GM21723 (cell line): ENCODE measurements at regions not wholly inside any gene's neighbourhood (a gene's known extent, or its start where the extent isn't known, plus 50 kb on each side); places are given as distances from the start of the nearest gene placed in this dataset.
"Not testable (repeated sequence)": the region's sequence is repeated elsewhere in the genome, so short reads cannot be mapped to it uniquely, and the experiment has no call there.

ENCODE experiments used
- ATAC-seq: cut with Tn5 transposase; IDR thresholded peaks from one replicate; pipeline ENCODE4 v1.9.1; 2021; ENCODE audit warnings: mild to moderate bottlenecking, moderate library complexity; ENCODE audit not compliant: unreplicated experiment

DNA sequence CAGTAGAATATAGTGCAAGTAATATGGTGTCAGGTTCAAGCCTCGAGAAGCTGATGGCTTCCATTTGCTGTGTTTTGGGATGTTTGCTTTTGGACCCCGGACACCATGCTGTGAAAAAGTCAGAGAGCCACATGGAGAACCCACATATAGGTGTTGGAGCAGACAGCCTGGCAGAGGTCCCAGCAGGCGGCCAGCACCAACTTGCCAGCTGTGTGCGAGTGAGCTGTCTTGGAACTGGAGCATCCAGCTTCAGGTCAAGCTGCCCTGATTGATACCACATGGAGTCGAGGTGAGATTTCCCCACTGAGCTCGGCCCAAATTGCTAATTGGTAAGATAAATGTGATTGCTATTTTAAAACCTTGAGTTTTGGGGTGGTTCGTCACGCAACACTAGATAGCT, 185.7 kb upstream of the TBL1XR1 start:
- ATAC-seq, result no peak

DNA sequence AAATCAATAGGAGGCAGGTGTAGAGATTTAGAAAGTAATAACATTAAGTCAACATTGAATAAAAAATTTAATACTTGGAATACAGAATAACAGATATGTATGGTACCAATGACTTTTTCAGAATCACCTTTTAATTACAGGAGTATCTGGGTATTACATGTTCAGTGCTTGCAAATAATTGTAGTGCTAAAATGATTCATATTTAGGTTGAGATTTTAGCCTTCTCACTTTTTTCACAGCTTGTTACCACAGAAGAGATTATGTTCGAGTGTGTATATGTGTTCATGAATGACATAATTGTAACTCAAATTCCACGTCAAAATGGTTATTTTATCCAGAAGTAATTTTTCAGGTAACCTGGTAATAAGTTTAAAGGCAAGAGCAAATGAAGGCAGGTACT, 187.9 kb upstream of the TBL1XR1 start:
- ATAC-seq, result no peak

DNA sequence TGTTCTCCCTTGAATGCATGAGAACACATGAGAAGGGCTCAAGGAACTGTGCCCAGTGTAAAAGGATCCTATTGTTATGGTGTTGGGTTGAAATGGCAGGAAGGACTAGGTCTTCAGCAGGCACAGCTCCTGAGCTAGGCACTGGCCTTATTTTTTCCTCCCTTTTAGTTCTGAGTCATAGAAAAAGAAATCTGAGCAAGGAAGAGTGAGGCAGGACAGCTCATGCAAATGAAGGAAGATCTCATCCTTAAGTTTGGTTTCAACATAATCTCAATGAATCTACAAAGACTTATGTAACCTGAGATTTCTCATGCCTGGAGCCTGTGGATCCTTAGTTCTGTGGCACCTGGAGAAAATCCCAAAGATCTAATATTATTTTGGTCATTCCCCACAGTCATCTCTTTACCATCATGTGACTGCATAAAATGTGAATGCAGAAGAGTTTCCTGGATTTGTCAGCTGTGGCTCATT, 188.6 kb upstream of the TBL1XR1 start:
- ATAC-seq, result no peak

DNA sequence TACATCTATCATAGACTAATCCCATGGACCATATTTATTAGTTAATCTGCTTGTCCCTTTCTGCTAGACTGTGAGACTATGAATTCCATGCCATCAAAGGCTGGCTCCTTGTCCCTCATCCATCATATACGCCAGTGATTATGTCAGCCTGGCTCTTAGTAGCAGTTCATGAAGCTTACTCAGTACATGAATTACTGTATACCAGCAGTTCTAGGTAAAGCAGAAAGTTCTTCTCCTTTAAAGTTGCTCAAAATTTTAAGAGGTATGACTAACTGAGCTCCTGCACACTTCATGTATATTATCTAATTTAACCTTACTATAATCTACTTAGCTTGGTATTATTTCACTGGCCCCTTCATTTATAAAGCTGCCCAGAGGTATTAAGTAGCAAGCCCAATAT, 190.9 kb upstream of the TBL1XR1 start:
- no peak for ATAC-seq

DNA sequence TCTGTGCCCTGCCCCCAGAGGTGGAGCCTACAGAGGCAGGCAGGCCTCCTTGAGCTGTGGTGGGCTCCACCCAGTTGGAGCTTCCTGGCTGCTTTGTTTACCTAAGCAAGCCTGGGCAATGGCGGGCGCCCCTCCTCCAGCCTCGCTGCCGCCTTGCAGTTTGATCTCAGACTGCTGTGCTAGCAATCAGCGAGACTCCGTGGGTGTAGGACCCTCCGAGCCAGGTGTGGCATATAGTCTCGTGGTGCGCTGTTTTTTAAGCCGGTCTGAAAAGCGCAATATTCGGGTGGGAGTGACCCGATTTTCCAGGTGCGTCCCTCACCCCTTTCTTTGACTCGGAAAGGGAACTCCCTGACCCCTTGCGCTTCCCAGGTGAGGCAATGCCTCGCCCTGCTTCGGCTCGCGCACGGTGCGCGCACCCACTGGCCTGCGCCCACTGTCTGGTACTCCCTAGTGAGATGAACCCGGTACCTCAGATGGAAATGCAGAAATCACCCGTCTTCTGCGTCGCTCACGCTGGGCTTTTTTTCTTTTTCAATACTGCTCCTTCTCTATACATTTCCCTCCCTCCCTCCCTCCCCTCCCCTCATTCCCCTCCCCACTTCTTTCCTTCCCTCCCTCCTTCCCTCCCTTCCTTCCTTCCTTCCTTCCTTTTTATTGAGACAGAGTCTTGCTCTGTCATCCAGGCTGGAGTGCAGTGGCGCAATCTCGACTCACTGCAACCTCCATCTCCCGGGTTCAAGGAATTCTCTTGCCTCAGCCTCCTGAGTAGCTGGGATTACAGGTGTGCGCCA, 197.1 kb upstream of the TBL1XR1 start:
- not testable (repeated sequence) for ATAC-seq

DNA sequence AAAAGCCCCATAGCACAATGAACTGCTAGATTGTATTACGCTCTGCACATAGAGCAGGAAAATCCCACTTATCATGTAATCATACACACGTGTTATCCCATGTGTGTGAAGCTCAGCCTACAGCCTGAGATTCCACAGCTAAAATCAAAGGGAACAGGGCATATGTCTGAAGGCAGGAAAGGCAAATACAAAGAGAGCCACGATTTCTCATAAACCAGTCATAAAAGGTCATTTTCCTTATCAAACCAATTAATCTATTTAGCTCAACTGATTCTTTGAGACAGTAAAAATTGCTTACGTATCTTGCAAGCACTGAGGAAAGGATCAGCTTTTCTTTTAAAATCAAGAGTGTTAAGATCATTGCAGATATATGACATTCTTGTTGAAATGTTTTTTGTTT, 199.5 kb upstream of the TBL1XR1 start:
- ATAC-seq, result no peak

DNA sequence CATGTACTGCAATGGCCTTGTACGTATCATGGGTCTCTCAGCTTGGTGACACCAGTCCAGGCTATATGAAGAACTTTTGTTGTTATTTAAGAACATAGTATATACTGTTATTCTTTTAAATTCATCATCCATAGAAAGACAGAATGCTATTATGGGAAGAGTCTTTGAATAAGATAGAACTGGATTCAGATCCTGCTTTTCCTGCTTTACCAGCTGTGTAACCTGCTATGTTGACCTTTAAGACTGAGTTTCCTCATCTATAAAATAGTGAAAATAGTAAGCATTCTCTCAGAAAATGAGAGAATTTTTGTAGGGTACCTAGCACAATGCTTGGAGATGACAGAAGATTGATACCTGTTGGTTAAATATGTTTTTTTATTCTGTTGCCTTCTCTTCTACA, 204.1 kb upstream of the TBL1XR1 start:
- ATAC-seq, result no peak

DNA sequence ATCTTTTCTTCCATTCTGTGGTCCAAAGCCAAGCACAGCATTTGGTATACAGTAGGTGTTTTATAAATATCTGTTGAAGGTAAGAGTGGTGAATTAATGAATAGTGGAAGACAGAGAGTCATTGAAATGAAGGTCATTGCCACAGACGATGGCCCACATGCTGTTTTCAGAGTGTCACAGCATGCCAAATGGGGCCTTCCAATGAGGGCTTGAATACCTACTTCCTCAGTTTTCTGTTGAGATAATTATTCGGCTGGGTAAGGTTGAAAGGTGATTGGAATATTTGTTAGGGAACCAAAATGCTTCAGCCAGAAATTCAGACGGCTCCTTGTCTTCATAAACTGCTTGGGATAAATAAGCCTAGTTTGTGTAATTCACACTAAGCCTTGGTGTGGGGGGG, 205.3 kb upstream of the TBL1XR1 start:
- ATAC-seq, result no peak

DNA sequence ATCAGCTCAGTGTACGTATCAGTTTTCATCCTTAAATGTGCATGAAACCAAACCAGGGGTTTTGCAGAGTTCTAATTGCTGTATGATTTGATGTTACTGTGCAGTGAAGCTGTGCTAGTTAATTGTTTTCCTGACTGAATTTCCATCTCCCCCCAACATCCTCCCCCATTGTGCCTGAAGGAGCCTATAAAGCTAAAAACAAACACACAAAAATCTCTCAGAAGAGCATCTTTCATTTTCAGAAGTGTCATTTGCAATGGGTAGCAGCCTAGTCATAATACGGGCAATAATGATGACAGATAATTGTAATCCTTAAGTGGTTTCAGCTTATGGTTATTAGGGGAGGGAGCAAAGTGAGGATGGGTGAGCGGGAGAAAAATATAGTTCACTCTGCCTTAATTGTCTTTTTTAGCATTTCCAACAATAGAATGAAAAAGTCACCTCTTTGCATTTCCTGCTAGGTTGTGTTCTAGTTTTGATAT, 207.9 kb upstream of the TBL1XR1 start:
- ATAC-seq, result no peak

DNA sequence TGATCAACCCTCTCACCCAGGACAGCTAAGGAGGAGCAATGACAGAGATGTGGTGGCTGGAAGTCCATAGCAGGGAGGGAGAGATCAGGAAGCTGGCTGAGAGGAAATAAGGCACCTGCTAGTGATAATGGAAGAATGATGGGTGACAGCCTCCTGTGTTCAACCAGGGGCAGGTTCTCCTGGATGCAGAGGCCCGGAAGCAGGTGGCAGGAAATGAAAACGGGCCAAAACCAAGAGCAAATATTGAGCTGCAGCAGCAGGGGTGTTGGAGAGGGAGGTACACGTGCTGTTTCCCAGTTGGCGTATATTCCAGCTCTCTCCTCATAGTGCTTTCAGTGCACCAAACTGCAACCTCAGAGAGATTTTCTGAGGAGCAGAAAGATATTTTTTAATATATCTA, 213.4 kb upstream of the TBL1XR1 start:
- ATAC-seq, result no peak

DNA sequence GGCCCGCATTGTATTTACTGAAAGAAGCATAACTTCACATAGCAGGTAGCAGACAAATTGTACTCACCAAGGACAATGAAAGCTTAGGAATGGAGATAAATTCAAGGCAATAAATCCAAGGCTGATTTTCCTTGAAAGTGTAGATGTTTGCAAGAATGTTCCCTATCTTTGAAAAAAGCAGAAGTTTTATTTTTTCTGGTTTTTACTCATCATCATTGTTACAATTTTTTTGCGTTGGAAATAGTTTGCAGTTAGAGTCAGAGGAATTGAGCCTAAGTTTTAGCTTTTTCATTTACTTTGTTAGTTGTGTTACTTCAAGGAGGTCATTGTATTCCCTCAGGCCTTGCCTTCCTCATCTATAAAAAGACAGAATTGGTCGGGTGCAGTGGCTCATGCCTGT, 213.9 kb upstream of the TBL1XR1 start:
- no peak for ATAC-seq

DNA sequence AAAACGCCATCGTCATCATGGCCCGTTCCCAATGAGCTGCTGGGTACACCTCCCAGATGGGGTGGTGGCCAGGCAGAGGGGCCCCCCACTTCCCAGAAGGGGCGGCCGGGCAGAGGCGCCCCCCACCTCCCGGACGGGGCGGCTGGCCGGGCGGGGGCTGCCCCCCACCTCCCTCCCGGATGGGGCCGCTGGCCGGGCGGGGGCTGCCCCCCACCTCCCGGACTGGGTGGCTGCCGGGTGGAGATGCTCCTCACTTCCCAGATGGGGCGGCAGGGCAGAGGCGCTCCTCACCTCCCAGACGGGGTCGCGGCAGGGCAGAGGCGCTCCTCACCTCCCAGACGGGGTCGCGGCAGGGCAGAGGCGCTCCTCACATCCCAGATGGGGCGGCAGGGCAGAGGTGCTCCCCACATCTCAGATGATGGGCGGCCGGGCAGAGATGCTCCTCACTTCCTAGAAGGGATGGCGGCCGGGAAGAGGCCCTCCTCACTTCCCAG, 215.4 kb upstream of the TBL1XR1 start:
- not testable (repeated sequence) for ATAC-seq

DNA sequence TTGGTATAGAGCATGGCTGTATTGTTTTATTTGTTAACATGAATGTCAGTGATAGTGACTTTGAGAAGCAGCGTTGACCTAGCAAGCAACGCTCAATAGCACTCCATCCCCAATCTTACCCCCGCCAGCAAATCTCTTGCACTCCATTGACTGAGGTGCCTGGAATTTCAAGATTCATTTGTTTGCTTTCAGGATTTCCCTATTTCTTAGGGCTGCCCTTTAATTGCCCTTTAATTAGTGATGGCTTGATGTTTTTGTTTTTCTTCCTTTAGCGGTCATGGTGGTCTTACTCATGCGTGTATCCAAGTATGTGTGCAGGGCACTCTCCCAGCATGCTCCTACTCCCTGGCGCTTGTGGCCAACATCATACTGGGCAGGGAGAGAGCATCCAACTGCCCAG, 216.8 kb upstream of the TBL1XR1 start:
- ATAC-seq, result no peak

DNA sequence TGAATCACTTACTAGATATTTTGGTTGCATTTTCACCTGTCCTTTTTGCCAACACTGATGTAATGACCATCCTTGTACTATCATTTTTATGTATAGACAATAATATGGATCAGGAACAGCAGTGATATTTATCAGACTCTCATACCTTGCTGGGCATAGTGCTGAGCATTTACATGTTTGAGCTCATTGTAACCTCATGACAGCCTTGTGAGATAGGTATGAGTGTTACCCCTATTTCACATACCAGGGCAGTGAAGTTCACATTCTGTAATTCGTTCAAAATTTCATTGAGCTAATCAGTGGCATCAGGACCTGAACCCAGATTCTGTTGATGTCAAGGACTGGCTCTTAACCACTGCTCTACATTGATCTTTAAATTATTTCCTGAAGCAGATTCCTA, 221.5 kb upstream of the TBL1XR1 start:
- no peak for ATAC-seq

DNA sequence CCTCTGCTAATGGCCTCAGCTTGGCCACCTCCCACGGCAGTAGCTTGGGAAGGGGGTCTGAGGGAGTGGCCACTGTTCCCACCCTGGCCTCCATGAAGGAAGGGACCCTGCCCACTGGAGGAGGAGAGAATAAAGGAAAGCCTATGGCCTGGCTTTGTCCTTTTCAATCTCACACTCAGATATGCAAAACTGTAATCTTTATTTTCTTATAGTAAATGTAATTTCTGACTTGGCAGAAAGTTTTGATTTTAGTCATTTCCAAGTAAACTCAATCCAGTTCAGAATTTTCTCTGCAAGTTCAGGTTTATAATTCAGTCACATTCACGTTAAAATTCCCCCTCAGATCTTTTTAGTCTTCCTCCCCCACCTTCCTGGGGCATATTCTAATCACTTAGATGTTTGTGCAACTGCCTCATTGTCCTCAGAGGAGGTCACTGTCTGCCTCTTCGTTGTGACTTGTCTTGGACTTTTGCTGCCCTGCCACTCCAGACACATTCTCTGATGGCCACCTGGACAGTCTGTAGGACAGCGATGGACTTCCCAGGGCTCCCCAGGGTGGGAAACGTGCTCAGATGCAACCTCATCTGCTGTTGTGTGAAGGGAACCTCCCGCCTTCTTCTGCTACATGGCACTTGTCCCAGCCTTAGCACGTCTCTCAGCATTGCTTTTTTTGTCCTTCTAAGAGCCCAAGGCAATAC, 222.8 kb upstream of the TBL1XR1 start:
- ATAC-seq, result peak; percentile 60

DNA sequence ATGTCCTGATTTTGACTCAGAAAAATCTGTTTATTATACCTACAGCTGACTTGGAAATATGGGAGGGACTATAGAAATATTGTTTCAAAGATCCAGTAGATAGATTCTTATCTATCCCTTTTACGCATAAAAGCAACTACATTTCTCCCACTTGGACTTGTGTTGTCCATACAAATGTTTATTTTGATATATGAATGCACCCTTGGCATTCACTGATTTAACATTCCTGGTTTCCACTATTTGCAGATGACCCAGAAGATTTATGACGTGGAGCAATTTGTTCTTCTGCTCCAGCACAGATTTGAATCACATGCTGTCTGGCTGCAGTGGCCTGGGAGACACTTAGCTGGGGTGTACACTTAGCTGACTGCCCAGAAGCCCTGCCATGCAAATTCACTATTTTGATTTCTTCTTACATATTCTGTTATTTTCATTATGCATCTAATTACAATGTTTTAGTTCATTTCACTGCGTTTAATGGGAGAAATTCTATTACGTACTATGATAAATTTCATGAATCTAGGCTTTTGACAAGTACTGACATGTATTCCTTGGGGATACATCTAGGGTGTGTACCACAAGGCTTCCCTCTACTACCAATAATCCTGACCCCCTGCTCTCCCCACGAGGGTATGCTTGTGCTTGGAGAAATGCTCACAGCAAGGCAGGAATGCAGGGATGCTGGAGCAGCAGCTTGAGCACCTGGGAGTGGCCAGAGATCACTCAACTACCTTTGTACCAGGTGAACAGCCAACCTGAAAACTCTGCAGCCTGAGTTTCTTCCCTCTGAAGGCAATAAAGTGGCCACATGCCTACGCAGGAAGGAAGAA, 223.6 kb upstream of the TBL1XR1 start:
- no peak for ATAC-seq

DNA sequence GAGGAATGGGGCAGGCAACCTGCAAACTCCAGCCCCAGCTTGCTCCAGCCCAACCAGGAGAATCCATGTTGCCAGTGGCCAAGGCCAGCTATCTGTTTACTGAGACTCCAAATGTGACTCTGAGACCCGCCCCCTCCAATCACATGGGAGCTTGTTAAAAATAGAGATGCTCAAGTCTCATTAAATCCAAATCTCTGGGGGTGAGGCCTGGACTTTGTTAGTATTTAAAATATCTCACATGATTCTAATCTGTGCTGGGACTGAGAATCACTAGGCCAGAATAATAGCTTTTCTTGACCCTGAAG, 224.2 kb upstream of the TBL1XR1 start:
- no peak for ATAC-seq

DNA sequence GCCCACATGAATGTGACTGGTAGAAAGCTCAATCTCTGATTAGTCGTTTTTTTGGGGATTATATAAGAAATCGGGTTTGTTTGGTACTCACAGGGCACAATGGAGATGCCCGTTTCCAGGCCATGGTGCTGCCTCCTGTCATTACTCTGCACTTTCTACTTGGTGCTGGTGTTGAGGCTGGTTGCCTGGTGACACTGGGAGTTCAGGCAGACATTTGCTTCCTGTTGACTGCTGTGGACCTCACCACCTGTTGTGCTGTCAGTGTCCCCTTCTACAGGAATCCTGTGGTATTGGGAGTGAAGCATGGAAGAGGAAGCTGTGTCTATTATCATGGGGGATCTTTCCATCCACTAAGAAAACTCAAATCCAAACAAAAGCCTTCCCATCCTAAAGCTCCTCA, 227.2 kb upstream of the TBL1XR1 start:
- no peak for ATAC-seq

DNA sequence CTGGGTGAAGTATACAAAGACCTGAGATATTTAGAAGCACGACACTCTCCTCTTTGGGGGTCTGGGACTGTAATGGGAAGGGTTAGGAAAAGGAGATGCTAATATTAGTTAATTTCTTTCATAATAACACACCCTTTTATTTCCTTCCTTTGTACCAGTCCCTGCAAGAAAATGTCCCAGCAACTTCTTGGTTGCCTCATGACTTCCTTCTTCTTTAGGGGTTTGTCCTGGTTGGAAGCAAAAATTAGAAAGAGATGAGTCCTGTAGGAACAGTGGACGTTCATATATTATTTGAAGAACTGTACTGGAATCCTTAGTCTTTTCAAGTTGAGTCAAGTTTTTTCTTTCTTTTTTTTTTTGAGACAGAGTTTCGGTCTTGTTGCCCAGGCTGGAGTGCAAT, 227.8 kb upstream of the TBL1XR1 start:
- no peak for ATAC-seq

DNA sequence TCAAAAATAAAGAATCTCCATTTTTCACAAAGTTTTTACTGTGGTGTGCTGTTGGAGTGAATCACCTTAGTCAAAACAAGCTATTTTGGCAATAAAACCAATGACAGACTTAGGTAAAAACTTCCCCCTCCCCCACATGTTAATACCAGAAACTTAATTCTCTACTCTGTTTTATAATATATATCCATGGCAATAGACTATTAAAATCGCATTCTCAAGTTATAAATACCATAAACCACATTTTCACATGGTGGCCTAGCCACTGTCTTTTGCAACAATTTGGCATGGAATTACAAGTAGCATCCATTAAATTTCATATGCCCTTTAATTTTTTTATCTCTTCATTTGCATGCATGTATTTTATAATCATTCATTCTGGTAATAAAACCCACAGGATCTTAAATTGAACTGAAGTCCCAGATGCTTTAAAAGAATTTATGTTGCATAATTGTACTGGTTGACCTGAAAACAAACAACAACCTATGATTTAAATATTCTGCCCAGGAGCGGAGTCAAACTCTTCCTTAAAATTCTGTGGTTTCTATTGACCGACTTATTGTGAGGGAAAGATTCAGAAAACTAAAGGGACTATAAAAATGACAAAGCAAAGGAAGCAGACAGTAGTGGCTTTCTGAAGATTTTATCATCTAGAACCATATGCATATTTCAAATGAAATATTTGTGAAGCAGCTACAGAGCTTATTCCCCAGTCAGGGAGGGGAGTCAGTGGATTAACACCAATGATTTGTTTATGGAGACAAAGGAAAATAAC, 229.0 kb upstream of the TBL1XR1 start:
- no peak for ATAC-seq
